GM18508 (cell line): ENCODE measurements at regions not wholly inside any gene's neighbourhood (a gene's known extent, or its start where the extent isn't known, plus 50 kb on each side); places are given as distances from the start of the nearest gene placed in this dataset.
A peak's percentile ranks its signal among the peaks of the same experiment; 100 is the strongest.

ENCODE experiments used
- ATAC-seq: cut with Tn5 transposase; IDR thresholded peaks from one replicate; pipeline ENCODE4 v1.9.1; 2021; ENCODE audit warnings: moderate number of reproducible peaks; ENCODE audit not compliant: insufficient read depth, unreplicated experiment

- ATAC-seq, result peak; percentile 87
These were observed 175.8 kb upstream of the PIEZO2 start for GRCh38 chr18:11324956-11325882.

- no peak for ATAC-seq
These were observed 175.1 kb upstream of the PIEZO2 start for GRCh38 chr18:11324510-11324909.

- no peak for ATAC-seq
These were observed 174.0 kb upstream of the PIEZO2 start for GRCh38 chr18:11323359-11323819.

GRCh38 chr18:11322716-11323115 lies 173.3 kb upstream of the PIEZO2 start:
- ATAC-seq, result no peak

GRCh38 chr18:11322006-11322405 lies 172.6 kb upstream of the PIEZO2 start:
- ATAC-seq, result no peak

GRCh38 chr18:11320986-11321385 lies 171.6 kb upstream of the PIEZO2 start:
- ATAC-seq, result no peak

GRCh38 chr18:11316546-11316945 lies 167.2 kb upstream of the PIEZO2 start:
- ATAC-seq, result no peak

- no peak for ATAC-seq
These were observed 161.2 kb upstream of the PIEZO2 start for GRCh38 chr18:11310476-11311086.

- ATAC-seq, result no peak
These were observed 159.8 kb upstream of the PIEZO2 start for GRCh38 chr18:11309172-11309571.

- no peak for ATAC-seq
These were observed 159.1 kb upstream of the PIEZO2 start for GRCh38 chr18:11308499-11308898.

- no peak for ATAC-seq
These were observed 158.3 kb upstream of the PIEZO2 start for GRCh38 chr18:11307716-11308115.

GRCh38 chr18:11305507-11305906 lies 156.1 kb upstream of the PIEZO2 start:
- no peak for ATAC-seq

- no peak for ATAC-seq
These were observed 155.6 kb upstream of the PIEZO2 start for GRCh38 chr18:11304928-11305327.

GRCh38 chr18:11296946-11297345 lies 147.6 kb upstream of the PIEZO2 start:
- no peak for ATAC-seq

- peak; percentile 83 for ATAC-seq
These were observed 144.4 kb upstream of the PIEZO2 start for GRCh38 chr18:11293794-11294193.

GRCh38 chr18:11290786-11291185 lies 141.4 kb upstream of the PIEZO2 start:
- ATAC-seq, result no peak

- ATAC-seq, result no peak
These were observed 139.9 kb upstream of the PIEZO2 start for GRCh38 chr18:11289248-11289647.

- ATAC-seq, result no peak
These were observed 139.0 kb upstream of the PIEZO2 start for GRCh38 chr18:11288401-11288800.

- ATAC-seq, result no peak
These were observed 137.1 kb upstream of the PIEZO2 start for GRCh38 chr18:11286431-11286830.

- no peak for ATAC-seq
These were observed 135.4 kb upstream of the PIEZO2 start for GRCh38 chr18:11284811-11285210.

GRCh38 chr18:11284349-11284748 lies 135.0 kb upstream of the PIEZO2 start:
- no peak for ATAC-seq
